Activated CD8-positive, alpha-beta memory T cell treated with anti-CD3 and anti-CD28 coated beads, Interleukin-2, amount 10 ng/mL, durations not matched to agents 7 days and 5 days (primary cell): ENCODE measurements at regions not wholly inside any gene's neighbourhood (a gene's known extent, or its start where the extent isn't known, plus 50 kb on each side); places are given as distances from the start of the nearest gene placed in this dataset.
"Not testable (repeated sequence)": the region's sequence is repeated elsewhere in the genome, so short reads cannot be mapped to it uniquely, and the experiment has no call there.

Experiments
- ATAC-seq: fragments of 150-1000 bp; cut with Tn5 transposase; one replicate; pipeline ENCODE4 v1.10.0; 2021; ENCODE audit warnings: moderate library complexity
- CTCF ChIA-PET: fragments of 350-600 bp; sonication (Branson Sonifier 250); formaldehyde crosslinking; loops from one replicate; lab custom pipeline; 2021; ENCODE audit warnings: antibody characterized with exemption; lab: Charles Lee
- DNase-seq: peaks from one replicate; pipeline ENCODE4 v3.0.0-alpha.2; 2020
- H3K27ac Mint-ChIP-seq: one replicate; pipeline ENCODE4 v1.8.0; 2021; ENCODE audit warnings: mild to moderate bottlenecking, mixed read lengths
- H3K27me3 Mint-ChIP-seq: one replicate; pipeline ENCODE4 v1.8.0; 2021; ENCODE audit warnings: mixed read lengths
- H3K36me3 Mint-ChIP-seq: one replicate; pipeline ENCODE4 v1.8.0; 2021; ENCODE audit warnings: mild to moderate bottlenecking, mixed read lengths
- H3K4me1 Mint-ChIP-seq: one replicate; pipeline ENCODE4 v1.8.0; 2021; ENCODE audit warnings: mixed read lengths
- H3K4me3 Mint-ChIP-seq: one replicate; pipeline ENCODE4 v1.8.0; 2021; ENCODE audit warnings: mild to moderate bottlenecking, moderate library complexity, mixed read lengths
- H3K9me3 Mint-ChIP-seq: one replicate; pipeline ENCODE4 v1.8.0; 2022; ENCODE audit warnings: low read depth, mixed read lengths

- DNase-seq = no peak
- Mint-ChIP-seq H3K4me3 (no peak overlapping the region), H3K9me3 (peaks cover 5% of the 10 kb centered on the region), H3K4me1 (no peaks in the 10 kb centered on the region), H3K36me3 (no peaks in the 10 kb centered on the region), H3K27ac (no peak overlapping the region), H3K27me3 (no peaks in the 10 kb centered on the region)
- no peak for ATAC-seq
- CTCF ChIA-PET = no interaction called here
Measured at GRCh38 chr17:70521821-70522256, 352.5 kb downstream of the KCNJ2 start.

- CTCF ChIA-PET = no interaction called here
- ATAC-seq (no peak), DNase-seq (no peak)
- Mint-ChIP-seq H3K9me3 (peaks cover 5% of the 10 kb centered on the region), H3K27ac (no peak overlapping the region), H3K4me1 (no peaks in the 10 kb centered on the region), H3K4me3 (no peak overlapping the region), H3K27me3 (no peaks in the 10 kb centered on the region), H3K36me3 (no peaks in the 10 kb centered on the region)
Measured at GRCh38 chr17:70523426-70523825, 354.1 kb downstream of the KCNJ2 start.

GRCh38 chr17:70525035-70525434 is 355.7 kb downstream of the KCNJ2 start:
- H3K27ac Mint-ChIP-seq, ATAC-seq, H3K4me3 Mint-ChIP-seq, H3K27me3 Mint-ChIP-seq, H3K36me3 Mint-ChIP-seq, CTCF ChIA-PET, H3K9me3 Mint-ChIP-seq, DNase-seq, H3K4me1 Mint-ChIP-seq: not testable (repeated sequence)

GRCh38 chr17:70525961-70526360 is 356.6 kb downstream of the KCNJ2 start:
- Mint-ChIP-seq H3K27ac (no peak overlapping the region), H3K4me1 (no peaks in the 10 kb centered on the region), H3K27me3 (no peaks in the 10 kb centered on the region), H3K9me3 (peaks cover 5% of the 10 kb centered on the region), H3K4me3 (no peak overlapping the region), H3K36me3 (no peaks in the 10 kb centered on the region)
- DNase-seq (no peak), ATAC-seq (no peak)
- CTCF ChIA-PET = no interaction called here

GRCh38 chr17:70527364-70527888 is 358.1 kb downstream of the KCNJ2 start:
- Mint-ChIP-seq H3K4me1 (no peaks in the 10 kb centered on the region), H3K36me3 (no peaks in the 10 kb centered on the region), H3K27me3 (no peaks in the 10 kb centered on the region), H3K27ac (no peak overlapping the region), H3K9me3 (no peaks in the 10 kb centered on the region), H3K4me3 (no peak overlapping the region)
- CTCF ChIA-PET = no interaction called here
- DNase-seq (no peak), ATAC-seq (no peak)

GRCh38 chr17:70533427-70533826 is 364.1 kb downstream of the KCNJ2 start:
- H3K27ac Mint-ChIP-seq = no peak overlapping the region
- peaks cover 3% of the 10 kb centered on the region for H3K9me3 Mint-ChIP-seq
- ATAC-seq (no peak), DNase-seq (no peak)
- H3K4me3 Mint-ChIP-seq = no peak overlapping the region
- no peaks in the 10 kb centered on the region for H3K4me1 Mint-ChIP-seq
- CTCF ChIA-PET = no interaction called here
- no peaks in the 10 kb centered on the region for H3K27me3 Mint-ChIP-seq
- H3K36me3 Mint-ChIP-seq = no peaks in the 10 kb centered on the region

- no peaks in the 10 kb centered on the region for H3K27me3 Mint-ChIP-seq
- H3K4me3 Mint-ChIP-seq = no peak overlapping the region
- DNase-seq (no peak), ATAC-seq (no peak)
- CTCF ChIA-PET = no interaction called here
- no peaks in the 10 kb centered on the region for H3K4me1 Mint-ChIP-seq
- H3K9me3 Mint-ChIP-seq = peaks cover 3% of the 10 kb centered on the region
- no peak overlapping the region for H3K27ac Mint-ChIP-seq
- no peaks in the 10 kb centered on the region for H3K36me3 Mint-ChIP-seq
Measured at GRCh38 chr17:70535986-70536385, 366.7 kb downstream of the KCNJ2 start.

GRCh38 chr17:70539132-70539924 is 370.0 kb downstream of the KCNJ2 start:
- CTCF ChIA-PET = no interaction called here
- no peak for DNase-seq
- Mint-ChIP-seq H3K27ac (no peak overlapping the region), H3K4me1 (no peaks in the 10 kb centered on the region), H3K27me3 (no peaks in the 10 kb centered on the region), H3K36me3 (no peaks in the 10 kb centered on the region), H3K4me3 (no peak overlapping the region), H3K9me3 (peaks cover 5% of the 10 kb centered on the region)
- ATAC-seq = no peak

- H3K4me3 Mint-ChIP-seq = no peak overlapping the region
- H3K4me1 Mint-ChIP-seq = no peaks in the 10 kb centered on the region
- H3K9me3 Mint-ChIP-seq = peaks cover 3% of the 10 kb centered on the region
- ATAC-seq (no peak), DNase-seq (no peak)
- CTCF ChIA-PET = no interaction called here
- no peak overlapping the region for H3K27ac Mint-ChIP-seq
- H3K36me3 Mint-ChIP-seq = no peaks in the 10 kb centered on the region
- H3K27me3 Mint-ChIP-seq = no peaks in the 10 kb centered on the region
Measured at GRCh38 chr17:70542876-70543275, 373.5 kb downstream of the KCNJ2 start.

- H3K36me3 Mint-ChIP-seq = no peaks in the 10 kb centered on the region
- H3K4me1 Mint-ChIP-seq = no peaks in the 10 kb centered on the region
- H3K27me3 Mint-ChIP-seq = no peaks in the 10 kb centered on the region
- H3K4me3 Mint-ChIP-seq = no peak overlapping the region
- peaks cover 3% of the 10 kb centered on the region for H3K9me3 Mint-ChIP-seq
- no peak for ATAC-seq
- no peak overlapping the region for H3K27ac Mint-ChIP-seq
- DNase-seq = no peak
- CTCF ChIA-PET = interaction anchor here (1.0 kb wide), 1 partner anchor 8 kb away, joined by 3 read pairs; no protein-coding TSS in a partner anchor
Measured at GRCh38 chr17:70544317-70544716, 375.0 kb downstream of the KCNJ2 start.

GRCh38 chr17:70552230-70552981 is 383.1 kb downstream of the KCNJ2 start:
- no peak overlapping the region for H3K27ac Mint-ChIP-seq
- H3K4me3 Mint-ChIP-seq = no peak overlapping the region
- H3K27me3 Mint-ChIP-seq = no peaks in the 10 kb centered on the region
- DNase-seq (no peak), ATAC-seq (no peak)
- H3K36me3 Mint-ChIP-seq = no peaks in the 10 kb centered on the region
- CTCF ChIA-PET = interaction anchor here (0.7 to 1.4 kb wide), 5 partner anchors 9 to 984 kb away, joined by 3 to 8 read pairs (median 3); no protein-coding TSS in a partner anchor
- H3K9me3 Mint-ChIP-seq = peaks cover 2% of the 10 kb centered on the region
- H3K4me1 Mint-ChIP-seq = no peaks in the 10 kb centered on the region

- ATAC-seq = no peak
- Mint-ChIP-seq H3K27me3 (no peaks in the 10 kb centered on the region), H3K36me3 (no peaks in the 10 kb centered on the region), H3K9me3 (peaks cover 2% of the 10 kb centered on the region), H3K4me3 (no peak overlapping the region), H3K4me1 (no peaks in the 10 kb centered on the region), H3K27ac (no peak overlapping the region)
- DNase-seq = no peak
- CTCF ChIA-PET = interaction anchor here (0.9 kb wide), 1 partner anchor 15 kb away, joined by 3 read pairs; no protein-coding TSS in a partner anchor
Measured at GRCh38 chr17:70552982-70553334, 383.6 kb downstream of the KCNJ2 start.

GRCh38 chr17:70555723-70556122 is 386.4 kb downstream of the KCNJ2 start:
- Mint-ChIP-seq H3K4me1 (no peaks in the 10 kb centered on the region), H3K9me3 (peaks cover 1% of the 10 kb centered on the region), H3K36me3 (no peaks in the 10 kb centered on the region), H3K27me3 (no peaks in the 10 kb centered on the region), H3K4me3 (no peak overlapping the region), H3K27ac (no peak overlapping the region)
- no peak for ATAC-seq
- CTCF ChIA-PET = interaction anchor here (1.5 kb wide), 1 partner anchor 948 kb away, joined by 3 read pairs; no protein-coding TSS in a partner anchor
- no peak for DNase-seq
